ENCODE measurements at regions not wholly inside any gene's neighbourhood (a gene's known extent, or its start where the extent isn't known, plus 50 kb on each side); places are given as distances from the start of the nearest gene placed in this dataset.
A peak's percentile ranks its signal among the peaks of the same experiment; 100 is the strongest.

GRCh38 chr20:50277460-50278376, 87.1 kb downstream of the CEBPB start:
- Histone ChIP-seq H3K27ac (replicated peaks in 1 of 4) (peak overlapping the region in 3 of 4 donors; percentile 43 to 58 (median 54)), H3K9me3 (no peaks in the 10 kb centered on the region), H3K36me3 (no peaks in the 10 kb centered on the region), H3K27me3 (no peaks in the 10 kb centered on the region), H3K4me1 (peaks cover 23 to 43% (median 34%) of the 10 kb centered on the region in 4 donors), H3K4me3 (no peak overlapping the region)
- intact Hi-C loops (cut with DNase I), result no loop called here
- WGBS, result 89% methylated on average over 12 of the region's 16 CpGs
- DNase-seq (ENCODE audit: extremely low spot score), result no peak
- TF ChIP-seq POLR2A (IDR thresholded peaks at IDR 0.05; ENCODE audit: low read depth) (no peak), EP300 (IDR thresholded peaks at IDR 0.05) (no peak)

- Histone ChIP-seq H3K9me3 (no peaks in the 10 kb centered on the region), H3K4me3 (no peak overlapping the region), H3K27me3 (no peaks in the 10 kb centered on the region), H3K27ac (replicated peaks in 1 of 4) (peak overlapping the region; percentile 40 to 58 (median 48)), H3K4me1 (peaks cover 23 to 44% (median 34%) of the 10 kb centered on the region in 4 donors), H3K36me3 (no peaks in the 10 kb centered on the region)
- 73% methylated on average over 5 of the region's 5 CpGs for WGBS
- intact Hi-C loops (cut with DNase I), result no loop called here
- no peak for TF ChIP-seq CTCF (IDR thresholded peaks at IDR 0.05)
- TF ChIP-seq EP300 (IDR thresholded peaks at IDR 0.05), result no peak
- TF ChIP-seq POLR2AphosphoS5 (IDR thresholded peaks at IDR 0.05), result no peak
- no peak for TF ChIP-seq POLR2A (IDR thresholded peaks at IDR 0.05; ENCODE audit: low read depth)
- DNase-seq (ENCODE audit: extremely low spot score), result no peak
Measured at GRCh38 chr20:50278377-50278683, 87.7 kb downstream of the CEBPB start.

GRCh38 chr20:50278684-50279531, 88.3 kb downstream of the CEBPB start:
- H3K4me1 ChIP-seq, result peaks cover 23 to 44% (median 34%) of the 10 kb centered on the region in 4 donors
- H3K27ac ChIP-seq (replicated peaks in 1 of 4), result peak overlapping the region; percentile 40 to 58 (median 48)

GRCh38 chr20:50279988-50280850, 89.6 kb downstream of the CEBPB start:
- Histone ChIP-seq H3K9me3 (no peaks in the 10 kb centered on the region), H3K36me3 (no peaks in the 10 kb centered on the region), H3K4me3 (no peak overlapping the region), H3K27me3 (no peaks in the 10 kb centered on the region), H3K4me1 (peaks cover 36 to 54% (median 45%) of the 10 kb centered on the region in 4 donors), H3K27ac (replicated peaks in 1 of 4) (peak overlapping the region in 1 of 4 donors; percentile 43)
- TF ChIP-seq EP300 (IDR thresholded peaks at IDR 0.05), result no peak
- no peak for TF ChIP-seq POLR2AphosphoS5 (IDR thresholded peaks at IDR 0.05)
- TF ChIP-seq CTCF (IDR thresholded peaks at IDR 0.05), result no peak
- no peak for TF ChIP-seq POLR2A (IDR thresholded peaks at IDR 0.05; ENCODE audit: low read depth)
- DNase-seq (ENCODE audit: extremely low spot score), result no peak
- intact Hi-C loops (cut with DNase I), result no loop called here
- WGBS, result 92% methylated on average over 7 of the region's 8 CpGs

More at GRCh38 chr20:50278684-50279531, 88.3 kb downstream of the CEBPB start:
- H3K9me3 ChIP-seq, result no peaks in the 10 kb centered on the region
- no peaks in the 10 kb centered on the region for H3K27me3 ChIP-seq
- WGBS, result 76% methylated on average over 10 of the region's 17 CpGs
- H3K36me3 ChIP-seq, result no peaks in the 10 kb centered on the region
- intact Hi-C loops (cut with DNase I), result no loop called here
- no peak overlapping the region for H3K4me3 ChIP-seq
- DNase-seq (ENCODE audit: extremely low spot score), result no peak
- TF ChIP-seq POLR2AphosphoS5 (IDR thresholded peaks at IDR 0.05) (peak; percentile 65 to 66), CTCF (IDR thresholded peaks at IDR 0.05) (peak in 2 of 3 experiments; percentile 8 to 37), EP300 (IDR thresholded peaks at IDR 0.05) (no peak)

All from esophagus muscularis mucosa (tissue), 4 donors.